ENCODE measurements at regions not wholly inside any gene's neighbourhood (a gene's known extent, or its start where the extent isn't known, plus 50 kb on each side); places are given as distances from the start of the nearest gene placed in this dataset.

DNA sequence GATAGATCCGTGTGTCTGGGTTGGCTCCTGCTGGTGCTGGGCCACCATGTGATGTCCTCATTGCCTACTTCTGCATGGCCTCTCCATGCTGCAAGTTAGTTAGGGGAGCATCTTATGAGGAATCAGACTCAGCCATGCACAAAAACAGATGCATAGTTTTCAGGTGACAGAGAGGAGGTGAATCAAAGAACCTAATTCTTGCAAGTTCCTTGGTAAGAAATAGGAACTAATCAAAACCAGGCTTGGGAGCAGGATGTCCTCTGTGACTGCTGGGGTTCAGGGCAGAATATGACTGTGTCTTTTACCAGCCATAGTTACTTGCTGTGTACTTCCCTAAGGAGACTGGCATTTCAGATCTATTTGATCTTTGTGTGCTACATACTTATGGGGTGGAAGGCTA is 61.6 kb downstream of the C9orf152 start:
- no peak for DNase-seq (ENCODE audit: extremely low spot score)
- ChIA-PET POLR2A (no interaction called here), CTCF (interaction anchor here (1.1 kb wide), 1 partner anchor 14 kb away, joined by 3 read pairs; no protein-coding TSS in a partner anchor)
- TF ChIP-seq, protein P1, sequence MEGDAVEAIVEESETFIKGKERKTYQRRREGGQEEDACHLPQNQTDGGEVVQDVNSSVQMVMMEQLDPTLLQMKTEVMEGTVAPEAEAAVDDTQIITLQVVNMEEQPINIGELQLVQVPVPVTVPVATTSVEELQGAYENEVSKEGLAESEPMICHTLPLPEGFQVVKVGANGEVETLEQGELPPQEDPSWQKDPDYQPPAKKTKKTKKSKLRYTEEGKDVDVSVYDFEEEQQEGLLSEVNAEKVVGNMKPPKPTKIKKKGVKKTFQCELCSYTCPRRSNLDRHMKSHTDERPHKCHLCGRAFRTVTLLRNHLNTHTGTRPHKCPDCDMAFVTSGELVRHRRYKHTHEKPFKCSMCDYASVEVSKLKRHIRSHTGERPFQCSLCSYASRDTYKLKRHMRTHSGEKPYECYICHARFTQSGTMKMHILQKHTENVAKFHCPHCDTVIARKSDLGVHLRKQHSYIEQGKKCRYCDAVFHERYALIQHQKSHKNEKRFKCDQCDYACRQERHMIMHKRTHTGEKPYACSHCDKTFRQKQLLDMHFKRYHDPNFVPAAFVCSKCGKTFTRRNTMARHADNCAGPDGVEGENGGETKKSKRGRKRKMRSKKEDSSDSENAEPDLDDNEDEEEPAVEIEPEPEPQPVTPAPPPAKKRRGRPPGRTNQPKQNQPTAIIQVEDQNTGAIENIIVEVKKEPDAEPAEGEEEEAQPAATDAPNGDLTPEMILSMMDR (IDR thresholded peaks at IDR 0.05; ENCODE audit: control extremely low read depth, extremely low read depth, low read depth, missing control alignments) = no peak

DNA sequence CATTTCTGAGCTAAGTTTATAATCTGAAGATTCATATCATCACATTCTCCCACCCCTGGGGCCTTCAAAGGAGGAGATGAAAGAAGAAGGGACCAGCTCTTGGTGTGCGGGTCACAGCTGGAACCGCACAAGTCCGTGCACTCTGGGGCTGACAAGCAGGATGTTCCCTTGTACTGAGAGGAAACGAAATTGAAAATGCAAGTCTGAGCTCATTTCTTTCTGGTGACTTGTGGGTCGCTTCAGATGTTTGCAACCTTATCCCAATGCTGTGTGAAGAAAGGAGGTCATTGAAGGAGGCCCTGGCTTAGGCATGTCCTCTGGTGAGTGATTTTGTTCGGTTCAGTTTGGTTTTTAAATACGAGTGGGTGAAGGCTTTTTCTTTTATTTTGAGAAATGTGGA is 59.6 kb downstream of the C9orf152 start:
- POLR2A ChIA-PET = interaction anchor here (0.9 to 1.3 kb wide), 4 partner anchors 10 to 241 kb away, joined by 3 to 6 read pairs (median 4); no protein-coding TSS in a partner anchor
- CTCF ChIA-PET = interaction anchor here (0.8 to 8.6 kb wide), 19 partner anchors 9 to 267 kb away, joined by 3 to 82 read pairs (median 4); no protein-coding TSS in a partner anchor
- TF ChIP-seq, protein P1 (IDR thresholded peaks at IDR 0.05; ENCODE audit: control extremely low read depth, extremely low read depth, low read depth, missing control alignments) = no peak
- DNase-seq (ENCODE audit: extremely low spot score) = peak; percentile 58

DNA sequence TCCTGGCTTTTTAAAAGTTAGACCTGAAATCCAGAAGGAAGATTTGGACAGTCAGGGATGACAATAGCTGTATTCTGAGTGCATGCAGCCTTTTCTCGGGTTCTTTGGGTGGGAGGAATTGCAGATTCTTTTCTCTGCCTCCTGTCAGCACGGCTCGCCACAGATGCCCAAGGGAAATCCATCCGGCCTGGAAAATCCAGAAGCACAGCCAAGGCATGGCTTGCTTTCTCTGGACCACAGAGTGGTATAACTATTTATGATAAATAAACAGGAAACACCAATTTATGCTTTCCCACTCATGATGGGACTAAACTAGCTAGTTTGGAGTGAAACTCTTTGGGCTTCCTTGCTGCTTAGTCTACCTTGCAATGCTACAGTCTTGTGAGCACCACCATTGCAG is 59.1 kb downstream of the C9orf152 start:
- CTCF ChIA-PET = interaction anchor here (0.8 to 8.6 kb wide), 15 partner anchors 8 to 268 kb away, joined by 3 to 82 read pairs (median 5); no protein-coding TSS in a partner anchor
- no peak for DNase-seq (ENCODE audit: extremely low spot score)
- POLR2A ChIA-PET = interaction anchor here (0.9 to 1.3 kb wide), 4 partner anchors 11 to 242 kb away, joined by 3 to 6 read pairs (median 4); no protein-coding TSS in a partner anchor
- TF ChIP-seq, protein P1 (IDR thresholded peaks at IDR 0.05; ENCODE audit: control extremely low read depth, extremely low read depth, low read depth, missing control alignments) = no peak
